ENCODE measurements at regions not wholly inside any gene's neighbourhood (a gene's known extent, or its start where the extent isn't known, plus 50 kb on each side); places are given as distances from the start of the nearest gene placed in this dataset.
A peak's percentile ranks its signal among the peaks of the same experiment; 100 is the strongest.

DNA sequence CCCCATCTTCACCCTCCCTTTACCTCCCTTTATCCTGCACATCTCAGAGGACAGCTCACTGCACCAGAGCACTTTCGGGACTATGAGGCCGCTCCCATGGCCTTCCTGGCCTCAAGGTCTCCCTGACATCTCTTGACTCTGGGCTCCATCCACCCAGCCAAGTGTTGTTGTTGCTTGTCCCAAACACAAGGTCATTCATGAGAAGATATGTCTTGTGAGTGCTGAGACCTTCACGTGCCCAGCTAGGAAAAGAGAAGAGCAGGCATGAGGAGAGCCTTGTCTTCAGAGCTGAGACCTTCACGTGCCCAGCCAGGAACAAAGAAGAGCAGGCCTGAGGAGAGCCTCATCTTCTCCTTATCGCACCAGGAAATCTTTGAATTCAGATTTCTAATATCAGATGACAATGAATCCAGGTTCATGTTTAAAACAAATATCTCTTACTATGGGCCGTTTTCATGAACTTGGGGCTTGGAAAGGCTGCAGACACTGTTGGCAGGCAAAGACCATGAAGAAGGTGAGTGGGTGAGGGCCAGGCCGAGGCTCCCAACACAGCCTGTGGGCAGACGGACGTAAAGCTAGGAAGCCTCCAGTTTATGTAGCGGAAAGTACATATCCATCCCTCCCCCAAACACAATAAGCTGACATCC lies 256.1 kb downstream of the NDUFA10 start:
- H2AFZ ChIP-seq (ENCODE audit: insufficient read depth, low read depth, low read length, poor library complexity, severe bottlenecking): peak overlapping the region; percentile 53
- no peaks in the 10 kb centered on the region for H3K36me3 Mint-ChIP-seq
- peaks cover 5 to 18% (median 8%) of the 10 kb centered on the region in 3 donors for H3K27me3 Mint-ChIP-seq (ENCODE audit: low read depth in 3 of 3)
- H3K4me3 Mint-ChIP-seq: no peak overlapping the region
- H3K36me3 ChIP-seq (replicated peaks in 1 of 2; ENCODE audit: control insufficient read depth in 1 of 2, insufficient read depth in 2 of 2, low read length in 2 of 2): no peaks in the 10 kb centered on the region
- TF ChIP-seq, protein P1, sequence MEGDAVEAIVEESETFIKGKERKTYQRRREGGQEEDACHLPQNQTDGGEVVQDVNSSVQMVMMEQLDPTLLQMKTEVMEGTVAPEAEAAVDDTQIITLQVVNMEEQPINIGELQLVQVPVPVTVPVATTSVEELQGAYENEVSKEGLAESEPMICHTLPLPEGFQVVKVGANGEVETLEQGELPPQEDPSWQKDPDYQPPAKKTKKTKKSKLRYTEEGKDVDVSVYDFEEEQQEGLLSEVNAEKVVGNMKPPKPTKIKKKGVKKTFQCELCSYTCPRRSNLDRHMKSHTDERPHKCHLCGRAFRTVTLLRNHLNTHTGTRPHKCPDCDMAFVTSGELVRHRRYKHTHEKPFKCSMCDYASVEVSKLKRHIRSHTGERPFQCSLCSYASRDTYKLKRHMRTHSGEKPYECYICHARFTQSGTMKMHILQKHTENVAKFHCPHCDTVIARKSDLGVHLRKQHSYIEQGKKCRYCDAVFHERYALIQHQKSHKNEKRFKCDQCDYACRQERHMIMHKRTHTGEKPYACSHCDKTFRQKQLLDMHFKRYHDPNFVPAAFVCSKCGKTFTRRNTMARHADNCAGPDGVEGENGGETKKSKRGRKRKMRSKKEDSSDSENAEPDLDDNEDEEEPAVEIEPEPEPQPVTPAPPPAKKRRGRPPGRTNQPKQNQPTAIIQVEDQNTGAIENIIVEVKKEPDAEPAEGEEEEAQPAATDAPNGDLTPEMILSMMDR (IDR thresholded peaks at IDR 0.05): no peak
- intact Hi-C loops (cut with micrococcal nuclease): no loop called here
- H3K9ac ChIP-seq (ENCODE audit: insufficient read depth, low read length, poor library complexity, severe bottlenecking): no peak overlapping the region
- H3K27ac ChIP-seq (ENCODE audit: low read depth in 1 of 2, low read length in 2 of 2): no peak overlapping the region
- DNase-seq: no peak
- no peaks in the 10 kb centered on the region for H3K4me1 ChIP-seq (ENCODE audit: control insufficient read depth in 1 of 2, insufficient read depth in 2 of 2, low read length in 2 of 2)
- no peaks in the 10 kb centered on the region for H3K79me2 ChIP-seq (ENCODE audit: insufficient read depth, low read length)
- H3K4me3 ChIP-seq (replicated peaks in 1 of 3; ENCODE audit: low read depth in 2 of 3, low read length in 3 of 3): no peak overlapping the region
- peaks cover 5 to 26% (median 16%) of the 10 kb centered on the region in 7 donors for H3K9me3 Mint-ChIP-seq
- H4K20me1 ChIP-seq (ENCODE audit: insufficient read depth, low read length): no peaks in the 10 kb centered on the region
- peak overlapping the region in 1 of 7 donors; percentile 37 for H3K27ac Mint-ChIP-seq
- no peak overlapping the region for H3K4me2 ChIP-seq (replicated peaks; ENCODE audit: extremely low read depth, low read length, poor library complexity, severe bottlenecking)
- no peaks in the 10 kb centered on the region for H3K4me1 Mint-ChIP-seq
- WGBS (ENCODE audit: insufficient coverage): 68% methylated on average over 5 of the region's 10 CpGs
- H3K27me3 ChIP-seq (ENCODE audit: control insufficient read depth in 2 of 2, insufficient read depth in 2 of 2, low read length in 2 of 2): no peaks in the 10 kb centered on the region
- peaks cover 16 to 22% of the 10 kb centered on the region in 2 donors for H3K9me3 ChIP-seq (replicated peaks in 1 of 2; ENCODE audit: control insufficient read depth in 1 of 2, insufficient read depth in 1 of 2, low read length in 2 of 2)

DNA sequence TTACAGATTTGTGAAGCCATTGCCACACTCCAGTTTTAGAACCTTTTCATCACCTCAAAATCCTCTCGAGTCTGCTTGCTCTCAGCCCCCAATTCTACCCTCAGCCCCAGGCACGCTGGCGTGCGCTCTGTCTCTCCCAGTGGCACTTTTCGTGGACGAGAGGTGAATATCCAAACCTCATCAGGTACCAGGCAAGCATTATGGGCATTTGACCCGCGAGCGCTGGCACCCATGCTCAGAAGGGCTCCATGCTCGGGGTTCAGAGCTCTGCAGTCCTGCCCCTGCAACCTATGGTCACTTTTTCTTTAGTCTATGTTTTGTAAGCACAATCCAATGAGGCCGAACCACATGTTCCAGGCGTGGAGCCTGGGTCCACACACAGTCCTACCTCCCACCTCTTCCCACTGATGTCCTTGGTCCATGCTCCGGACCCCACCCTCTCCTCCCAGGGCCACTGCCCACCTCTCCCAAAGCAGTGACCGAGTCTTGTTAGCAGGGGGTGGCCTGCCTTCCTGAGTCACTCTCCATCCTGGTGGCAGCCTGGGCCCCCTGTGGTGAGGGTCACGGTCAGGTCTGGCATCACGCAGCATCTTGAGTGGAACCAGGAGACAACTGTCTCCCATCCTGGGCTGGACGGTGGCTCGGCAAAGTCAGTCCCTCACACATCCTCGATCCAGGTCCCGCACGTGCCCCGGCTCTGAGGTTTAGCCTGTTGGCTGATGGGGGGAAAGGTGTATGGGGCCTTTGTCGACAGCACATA lies 256.9 kb downstream of the NDUFA10 start:
- Histone ChIP-seq H3K27ac (ENCODE audit: low read depth in 1 of 2, low read length in 2 of 2) (no peak overlapping the region), H3K9me3 (replicated peaks in 1 of 2; ENCODE audit: control insufficient read depth in 1 of 2, insufficient read depth in 1 of 2, low read length in 2 of 2) (peaks cover 16 to 22% of the 10 kb centered on the region in 2 donors), H3K4me1 (ENCODE audit: control insufficient read depth in 1 of 2, insufficient read depth in 2 of 2, low read length in 2 of 2) (no peaks in the 10 kb centered on the region), H3K36me3 (replicated peaks in 1 of 2; ENCODE audit: control insufficient read depth in 1 of 2, insufficient read depth in 2 of 2, low read length in 2 of 2) (no peaks in the 10 kb centered on the region), H2AFZ (ENCODE audit: insufficient read depth, low read depth, low read length, poor library complexity, severe bottlenecking) (no peak overlapping the region), H3K79me2 (ENCODE audit: insufficient read depth, low read length) (no peaks in the 10 kb centered on the region), H3K4me2 (replicated peaks; ENCODE audit: extremely low read depth, low read length, poor library complexity, severe bottlenecking) (no peak overlapping the region), H3K4me3 (replicated peaks in 1 of 3; ENCODE audit: low read depth in 2 of 3, low read length in 3 of 3) (no peak overlapping the region), H3K9ac (ENCODE audit: insufficient read depth, low read length, poor library complexity, severe bottlenecking) (no peak overlapping the region), H3K27me3 (ENCODE audit: control insufficient read depth in 2 of 2, insufficient read depth in 2 of 2, low read length in 2 of 2) (no peaks in the 10 kb centered on the region), H4K20me1 (ENCODE audit: insufficient read depth, low read length) (no peaks in the 10 kb centered on the region)
- Mint-ChIP-seq H3K27ac (no peak overlapping the region), H3K9me3 (peaks cover 5 to 24% (median 16%) of the 10 kb centered on the region in 7 donors), H3K36me3 (no peaks in the 10 kb centered on the region), H3K4me3 (no peak overlapping the region), H3K27me3 (ENCODE audit: low read depth in 3 of 3) (peaks cover 5 to 17% (median 8%) of the 10 kb centered on the region in 3 donors), H3K4me1 (no peaks in the 10 kb centered on the region)
- intact Hi-C loops (cut with micrococcal nuclease): no loop called here
- DNase-seq: no peak
- 96% methylated on average over 18 of the region's 23 CpGs for WGBS (ENCODE audit: insufficient coverage)
- TF ChIP-seq, protein P1 (IDR thresholded peaks at IDR 0.05): no peak
